Kidney capillary endothelial cell (primary cell): ENCODE measurements at regions not wholly inside any gene's neighbourhood (a gene's known extent, or its start where the extent isn't known, plus 50 kb on each side); places are given as distances from the start of the nearest gene placed in this dataset.

Source experiments
- DNase-seq: peaks from one replicate; pipeline ENCODE4 v3.0.0-alpha.2; 2018; ENCODE audit warnings: low spot score

GRCh38 chr16:79444572-79444971 is 156.0 kb downstream of the MAF start:
- DNase-seq, result no peak

DNA sequence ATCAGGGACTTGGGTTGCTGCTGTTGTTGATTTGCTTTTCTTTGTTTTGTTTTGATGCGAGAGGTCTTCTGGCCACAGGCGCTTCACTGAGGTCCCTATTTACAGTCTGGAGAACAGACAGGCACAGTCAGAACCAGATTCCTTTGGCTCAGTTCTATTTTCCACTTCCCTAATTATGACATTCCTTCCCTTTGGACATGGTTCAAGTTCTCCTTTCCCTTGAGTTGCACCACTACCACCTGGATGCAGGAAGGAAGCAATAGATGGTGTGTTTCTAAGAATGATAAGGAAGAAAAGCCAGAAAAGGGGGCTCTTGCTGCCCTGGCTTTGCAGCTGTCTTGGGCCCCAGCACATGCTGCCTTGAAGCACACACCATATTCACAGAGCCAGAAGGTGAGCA is 160.6 kb downstream of the MAF start:
- DNase-seq, result no peak

- DNase-seq, result no peak
These were observed 162.5 kb downstream of the MAF start for GRCh38 chr16:79437764-79438751.

DNA sequence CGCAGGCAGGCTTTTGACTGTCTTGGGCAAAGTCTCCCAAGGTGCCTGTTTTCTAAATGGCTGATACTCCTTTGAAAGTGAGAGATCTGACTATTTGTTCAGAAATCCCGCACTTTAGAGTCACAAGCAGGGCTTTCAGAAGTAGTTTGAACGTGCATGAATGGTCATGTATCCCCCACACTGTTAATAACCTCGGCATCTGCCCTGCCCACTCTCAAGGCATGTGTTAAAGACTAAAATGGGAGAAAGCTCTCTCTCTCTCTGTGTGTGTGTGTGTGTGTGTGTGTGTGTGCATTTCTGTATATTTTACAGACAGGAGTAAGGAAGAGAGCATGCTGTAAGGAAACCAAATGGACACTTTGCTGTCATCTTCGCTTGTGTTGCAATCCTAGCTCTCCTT is 163.7 kb downstream of the MAF start:
- no peak for DNase-seq

DNA sequence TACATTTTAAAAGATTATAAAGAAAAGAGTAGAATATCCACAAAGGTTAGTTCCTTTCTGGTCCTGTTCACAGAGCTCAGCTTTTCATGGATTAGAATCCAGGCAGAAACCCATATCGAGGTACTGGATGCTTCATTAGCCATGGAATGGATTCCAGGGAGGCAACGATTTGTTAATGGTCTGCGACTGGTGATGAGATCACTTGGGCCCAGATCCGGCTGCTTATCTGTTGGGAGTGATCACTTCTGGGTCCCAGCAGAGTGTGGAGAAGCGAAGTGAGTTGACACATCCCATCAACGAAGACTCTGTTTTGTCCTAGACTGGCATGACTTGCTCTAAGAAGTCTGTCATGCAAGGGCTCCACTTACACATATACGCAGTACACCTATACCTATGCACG is 165.8 kb downstream of the MAF start:
- DNase-seq, result no peak

- no peak for DNase-seq
These were observed 166.4 kb downstream of the MAF start for GRCh38 chr16:79434092-79434491.

DNA sequence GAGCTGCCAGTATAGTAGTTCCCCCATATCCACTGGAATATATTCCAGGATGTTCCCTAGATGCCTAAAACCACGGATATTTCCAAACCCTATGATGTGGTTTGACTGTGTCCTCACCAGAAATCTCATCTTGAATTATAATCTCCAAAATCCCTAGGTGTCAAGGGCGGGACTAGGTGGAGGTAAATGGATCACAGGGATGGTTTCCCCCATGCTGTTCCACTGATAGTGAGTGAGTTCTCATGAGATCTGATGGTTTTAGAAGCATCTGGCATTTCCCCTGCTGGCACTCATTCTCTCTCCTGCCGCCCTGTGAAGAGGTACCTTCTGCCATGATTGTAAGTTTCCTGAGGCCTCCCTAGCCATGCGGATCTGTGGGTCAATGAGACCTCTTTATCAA is 168.6 kb downstream of the MAF start:
- no peak for DNase-seq

GRCh38 chr16:79430191-79430678 is 170.3 kb downstream of the MAF start:
- no peak for DNase-seq

DNA sequence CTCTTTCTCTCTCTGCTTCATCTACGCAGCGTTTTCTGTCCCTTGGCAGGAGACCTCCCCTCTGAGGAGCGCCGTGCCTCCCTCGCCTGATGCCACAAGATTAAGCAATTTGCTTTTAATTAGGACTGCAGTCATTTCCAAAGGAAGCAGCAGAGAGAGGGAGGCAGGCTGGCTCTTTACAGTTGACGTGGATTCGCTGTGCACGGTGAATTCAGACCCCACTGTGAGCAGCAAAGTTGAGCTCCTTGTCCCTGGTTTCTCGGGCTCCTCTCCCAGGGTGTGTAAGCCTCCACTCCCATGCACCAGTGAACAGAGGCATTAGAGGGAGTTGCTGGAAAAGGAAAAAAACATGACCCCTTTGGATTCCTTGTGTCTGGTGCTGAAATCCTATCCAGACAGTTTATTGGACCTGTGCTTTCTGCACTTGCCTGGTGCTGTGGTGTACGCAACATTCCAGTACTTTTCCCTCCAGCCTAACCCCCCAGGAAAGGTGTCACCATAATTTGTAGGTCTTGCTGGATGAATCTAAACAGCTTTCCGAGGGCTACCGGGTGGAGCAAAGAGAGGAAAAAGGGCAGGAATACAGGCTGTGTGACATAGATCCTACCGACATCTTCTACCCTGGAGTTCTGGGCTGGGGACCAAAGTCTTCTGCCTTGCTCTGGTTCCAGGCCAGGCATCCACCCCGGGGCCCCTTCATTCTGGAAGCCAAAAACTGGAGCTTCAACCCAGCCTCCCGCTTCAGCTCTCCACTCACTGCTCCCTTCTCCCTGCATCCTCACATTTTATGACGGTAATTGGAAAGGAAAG is 171.0 kb downstream of the MAF start:
- DNase-seq, result no peak

DNA sequence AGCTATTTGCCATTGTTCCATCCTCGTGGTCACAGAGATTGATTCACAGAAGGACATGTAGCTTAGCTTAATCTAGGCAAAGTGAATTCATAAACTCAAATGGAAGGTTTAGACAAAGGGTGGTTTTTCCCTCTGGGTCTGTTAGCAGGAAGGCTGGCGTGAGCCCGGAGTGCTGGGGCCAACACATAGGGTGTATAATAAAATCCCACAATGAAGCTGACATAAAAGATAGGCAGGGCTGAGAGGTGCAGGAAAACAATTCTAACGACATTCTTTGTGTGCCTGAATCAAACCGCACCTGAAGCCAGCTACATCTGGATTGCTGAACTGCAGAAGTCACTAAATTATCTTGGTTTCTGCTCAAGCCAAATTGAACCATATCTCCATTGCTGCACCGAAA is 173.9 kb downstream of the MAF start:
- DNase-seq, result no peak

GRCh38 chr16:79422064-79422463 is 178.5 kb downstream of the MAF start:
- DNase-seq, result no peak

- no peak for DNase-seq
These were observed 179.4 kb downstream of the MAF start for GRCh38 chr16:79421126-79421525.

DNA sequence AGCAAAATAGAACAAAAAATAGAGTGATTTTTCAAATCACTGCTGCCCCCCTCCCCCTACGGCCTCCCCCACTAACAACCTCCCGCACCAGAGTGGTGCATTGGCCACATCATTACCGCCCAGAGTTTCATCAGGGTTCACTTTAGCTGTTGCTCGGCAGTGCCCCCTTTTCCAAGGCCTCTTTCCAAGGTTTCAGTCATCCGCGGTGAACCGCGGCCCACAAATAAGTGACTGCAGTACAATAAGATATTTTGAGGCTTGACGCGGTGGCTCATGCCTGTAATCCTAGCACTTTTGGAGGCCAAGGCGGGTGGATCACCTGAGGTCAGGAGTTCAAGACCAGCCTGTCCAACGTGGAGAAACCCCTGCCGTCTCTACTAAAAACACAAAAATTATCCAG is 180.0 kb downstream of the MAF start:
- DNase-seq, result no peak

- no peak for DNase-seq
These were observed 181.4 kb downstream of the MAF start for GRCh38 chr16:79419148-79419547.

GRCh38 chr16:79417601-79418008 is 182.9 kb downstream of the MAF start:
- no peak for DNase-seq

DNA sequence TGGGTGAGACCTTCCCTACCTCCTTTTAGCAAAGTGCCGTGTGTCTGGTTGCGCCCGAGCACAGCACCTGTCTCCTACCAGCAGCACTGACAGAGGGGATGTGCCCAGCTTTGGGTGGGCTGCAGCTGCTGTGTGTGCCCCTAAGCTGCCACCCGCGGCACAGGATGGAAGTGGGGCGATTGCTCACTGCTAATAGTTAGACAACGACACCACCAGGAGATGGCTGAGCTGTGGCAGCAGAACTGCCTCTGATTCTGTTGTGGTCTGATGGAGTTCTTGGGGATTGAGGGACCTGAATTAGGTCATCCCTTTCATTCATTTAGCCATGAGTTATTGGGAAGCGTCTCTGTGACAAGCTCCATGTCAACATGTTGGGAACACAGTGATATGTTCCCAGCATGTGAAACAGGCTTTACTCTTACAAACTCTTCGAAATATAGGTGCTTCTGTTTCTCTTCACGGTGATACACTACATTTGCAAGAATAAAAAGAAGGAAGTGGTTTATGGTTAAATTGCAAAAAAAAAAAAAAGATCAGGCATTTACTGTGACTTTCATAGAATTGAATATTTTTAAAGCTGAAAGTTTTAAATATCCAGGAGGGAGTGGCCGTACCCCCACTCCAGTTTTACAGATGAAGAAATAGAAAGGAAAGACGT is 184.4 kb downstream of the MAF start:
- no peak for DNase-seq

GRCh38 chr16:79412783-79413225 is 187.7 kb downstream of the MAF start:
- DNase-seq, result no peak

GRCh38 chr16:79411805-79412204 is 188.7 kb downstream of the MAF start:
- no peak for DNase-seq

- no peak for DNase-seq
These were observed 189.2 kb downstream of the MAF start for GRCh38 chr16:79411357-79411756.

DNA sequence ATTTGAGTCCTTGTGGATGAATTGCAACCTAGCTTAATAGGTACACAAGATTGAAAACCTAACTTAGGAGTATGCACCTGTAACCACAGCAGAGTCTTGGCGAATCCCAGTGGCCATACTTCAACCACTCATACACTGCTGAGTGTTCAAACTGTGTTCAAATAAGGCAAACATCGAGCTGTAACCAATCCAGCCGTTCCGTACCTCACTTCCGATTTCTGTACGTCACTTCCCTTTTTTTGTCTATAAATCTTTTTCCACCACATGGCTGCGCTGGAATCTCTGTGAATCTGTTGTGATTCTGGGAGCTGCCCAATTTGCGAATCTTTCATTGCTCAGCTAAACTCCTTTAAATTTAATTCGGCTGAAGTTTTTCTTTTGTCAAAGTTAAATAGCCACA is 190.6 kb downstream of the MAF start:
- no peak for DNase-seq

- DNase-seq, result no peak
These were observed 192.2 kb downstream of the MAF start for GRCh38 chr16:79408355-79408754.

DNA sequence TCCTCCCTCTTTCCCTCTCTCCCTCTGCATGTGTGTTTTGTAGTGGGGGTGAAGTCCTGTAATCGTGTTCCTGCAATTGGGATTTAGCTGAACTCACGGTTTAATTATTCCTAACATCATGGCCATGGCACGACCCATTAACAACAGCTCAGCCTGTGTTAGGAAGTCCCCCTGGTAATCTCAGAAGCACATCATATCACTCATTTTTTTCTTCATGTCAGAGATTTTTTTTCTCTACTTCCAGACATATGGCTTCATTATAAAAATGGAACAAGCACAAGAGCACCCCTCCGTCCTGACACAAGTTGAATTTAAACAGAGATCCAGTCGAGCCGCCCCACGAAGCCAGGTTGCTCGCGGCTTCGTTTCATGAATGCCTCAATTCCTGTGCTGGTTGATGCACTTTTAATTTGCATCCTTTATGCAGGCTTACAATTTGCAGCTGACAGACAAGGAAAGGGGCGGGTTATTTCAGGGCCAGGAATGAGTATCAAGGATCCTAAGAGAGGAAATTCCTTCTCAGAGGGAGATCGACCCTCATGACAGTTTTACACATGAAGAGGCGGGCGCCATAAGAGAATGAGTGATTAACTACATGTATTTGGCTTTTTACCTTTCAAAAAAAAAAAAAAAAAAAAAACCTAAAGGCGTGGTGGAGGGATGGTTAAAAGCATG is 192.9 kb downstream of the MAF start:
- no peak for DNase-seq
